Retinal pigment epithelial cell (primary cell): ENCODE measurements at regions not wholly inside any gene's neighbourhood (a gene's known extent, or its start where the extent isn't known, plus 50 kb on each side); places are given as distances from the start of the nearest gene placed in this dataset.

Experiments used
- DNase-seq: peaks from one replicate; pipeline ENCODE4 v3.0.0-alpha.2; 2010; ENCODE audit warnings: low read depth
- H3K4me3 ChIP-seq: 2 replicates; pipeline ENCODE4 v1.5.1; 2011; ENCODE audit warnings: mild to moderate bottlenecking, low read length, control low read depth, moderate library complexity
- TF ChIP-seq, protein P1 (sequence below): conservative IDR thresholded peaks from 2 replicates; pipeline ENCODE4 v1.5.1; 2011; ENCODE audit warnings: low read depth, low read length, control low read depth, inconsistent platforms

DNA sequence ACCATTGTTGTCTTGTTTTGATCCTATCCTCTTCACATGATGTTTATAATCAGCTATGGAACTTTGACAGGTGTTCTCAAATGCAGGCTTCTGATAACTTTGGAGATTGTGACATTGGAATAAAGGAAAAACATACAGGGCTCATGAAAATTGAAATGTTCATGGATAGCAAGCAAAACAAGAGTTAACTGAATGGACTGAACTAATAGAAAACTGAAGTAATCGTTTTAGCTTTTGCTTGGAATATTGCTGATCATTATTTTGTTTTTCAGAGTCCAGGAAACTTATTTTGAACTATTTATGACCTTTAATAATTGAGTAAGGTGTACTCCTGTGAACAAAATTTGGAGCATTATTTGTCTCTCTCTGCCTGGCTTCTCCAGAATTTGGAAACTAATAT lies 436.7 kb upstream of the CDH9 start:
- DNase-seq = no peak
- no peak overlapping the region for H3K4me3 ChIP-seq
- TF ChIP-seq, protein P1, sequence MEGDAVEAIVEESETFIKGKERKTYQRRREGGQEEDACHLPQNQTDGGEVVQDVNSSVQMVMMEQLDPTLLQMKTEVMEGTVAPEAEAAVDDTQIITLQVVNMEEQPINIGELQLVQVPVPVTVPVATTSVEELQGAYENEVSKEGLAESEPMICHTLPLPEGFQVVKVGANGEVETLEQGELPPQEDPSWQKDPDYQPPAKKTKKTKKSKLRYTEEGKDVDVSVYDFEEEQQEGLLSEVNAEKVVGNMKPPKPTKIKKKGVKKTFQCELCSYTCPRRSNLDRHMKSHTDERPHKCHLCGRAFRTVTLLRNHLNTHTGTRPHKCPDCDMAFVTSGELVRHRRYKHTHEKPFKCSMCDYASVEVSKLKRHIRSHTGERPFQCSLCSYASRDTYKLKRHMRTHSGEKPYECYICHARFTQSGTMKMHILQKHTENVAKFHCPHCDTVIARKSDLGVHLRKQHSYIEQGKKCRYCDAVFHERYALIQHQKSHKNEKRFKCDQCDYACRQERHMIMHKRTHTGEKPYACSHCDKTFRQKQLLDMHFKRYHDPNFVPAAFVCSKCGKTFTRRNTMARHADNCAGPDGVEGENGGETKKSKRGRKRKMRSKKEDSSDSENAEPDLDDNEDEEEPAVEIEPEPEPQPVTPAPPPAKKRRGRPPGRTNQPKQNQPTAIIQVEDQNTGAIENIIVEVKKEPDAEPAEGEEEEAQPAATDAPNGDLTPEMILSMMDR = no peak

DNA sequence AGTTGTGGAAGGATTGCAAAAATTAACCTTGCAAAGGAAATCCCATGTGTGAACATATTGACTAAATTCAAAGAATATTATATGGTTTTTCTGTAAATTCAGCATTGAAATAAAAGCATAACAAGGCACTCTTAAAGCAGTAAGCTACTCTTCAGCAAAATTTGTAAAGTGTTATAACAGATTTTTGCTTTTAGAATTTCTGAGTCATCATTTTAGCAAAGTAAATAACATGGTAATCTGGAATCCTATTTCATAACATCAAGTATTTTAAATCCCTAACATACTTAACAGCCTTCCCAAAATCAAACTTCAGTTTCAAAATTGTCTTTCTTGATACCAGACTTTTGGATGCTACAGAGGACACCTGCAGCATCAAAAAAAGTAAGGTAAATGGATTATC lies 436.0 kb upstream of the CDH9 start:
- TF ChIP-seq, protein P1 = no peak
- no peak for DNase-seq
- H3K4me3 ChIP-seq = no peak overlapping the region

DNA sequence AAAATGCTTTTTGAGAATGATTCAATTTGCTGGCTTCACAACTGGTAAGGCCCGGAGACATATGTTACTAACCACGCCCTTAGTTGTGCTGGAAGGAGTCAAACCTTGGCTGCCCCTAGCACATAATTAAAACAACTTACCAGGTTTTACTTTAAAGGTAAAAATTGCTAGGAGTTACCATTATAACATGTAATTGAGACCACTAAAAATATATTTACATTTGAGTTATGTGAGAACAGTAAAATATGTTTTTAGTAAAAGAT lies 435.6 kb upstream of the CDH9 start:
- no peak for DNase-seq
- H3K4me3 ChIP-seq = no peak overlapping the region
- TF ChIP-seq, protein P1 = no peak

DNA sequence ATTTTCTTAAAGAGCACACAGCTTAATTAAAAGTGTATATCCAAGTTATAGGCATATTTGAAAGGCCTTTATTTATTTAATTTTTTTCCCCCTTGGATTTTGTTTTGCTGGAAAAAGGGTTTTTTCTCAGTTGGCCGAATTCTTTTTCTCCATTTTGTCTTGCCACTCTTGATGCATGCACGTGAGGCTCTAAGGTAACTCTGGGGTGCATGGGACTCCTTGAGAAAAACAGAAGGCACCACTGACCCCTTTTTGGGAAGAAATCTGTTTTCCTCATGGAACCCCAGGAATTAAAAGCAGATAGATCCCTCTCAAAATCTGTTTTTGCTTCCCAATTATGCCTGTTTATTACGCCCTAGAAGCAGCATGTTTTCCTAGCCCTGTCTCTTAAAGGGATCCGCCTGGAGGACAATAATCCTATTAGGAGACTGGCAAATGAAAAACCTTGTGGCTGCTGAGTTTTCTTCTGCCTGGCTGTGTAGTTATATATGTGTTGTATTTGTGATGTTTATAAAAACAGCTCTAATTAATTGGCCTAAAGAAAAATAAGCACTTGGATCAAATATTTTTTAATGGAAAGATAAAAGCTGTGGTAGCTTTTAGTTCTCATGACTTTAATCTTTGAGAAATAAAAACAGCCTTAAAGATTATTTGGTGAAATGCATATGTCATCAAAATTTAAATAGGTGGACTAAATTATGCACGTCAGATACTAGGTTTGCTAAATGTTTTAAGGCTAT lies 435.1 kb upstream of the CDH9 start:
- no peak overlapping the region for H3K4me3 ChIP-seq
- no peak for DNase-seq
- TF ChIP-seq, protein P1 = no peak

DNA sequence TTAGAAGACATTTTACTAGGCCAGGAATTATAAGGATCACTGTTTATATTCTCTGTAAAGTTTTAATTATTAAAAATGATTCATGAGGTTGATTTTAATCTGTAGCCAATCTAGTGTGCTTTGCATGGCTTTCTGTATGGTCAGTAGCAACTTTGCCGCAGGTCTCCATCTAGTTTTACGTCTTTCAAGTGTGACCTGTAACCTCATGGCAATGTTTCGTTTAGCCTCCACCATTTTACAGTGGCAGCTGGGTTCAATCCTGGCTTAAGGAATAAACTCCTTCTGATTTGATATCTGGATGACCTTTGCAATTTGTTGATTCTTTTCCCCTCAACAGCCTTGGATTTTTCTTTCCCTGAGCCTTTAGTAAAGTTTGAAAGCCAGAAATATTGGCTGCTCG lies 434.5 kb upstream of the CDH9 start:
- no peak overlapping the region for H3K4me3 ChIP-seq
- TF ChIP-seq, protein P1 = no peak
- DNase-seq = no peak

DNA sequence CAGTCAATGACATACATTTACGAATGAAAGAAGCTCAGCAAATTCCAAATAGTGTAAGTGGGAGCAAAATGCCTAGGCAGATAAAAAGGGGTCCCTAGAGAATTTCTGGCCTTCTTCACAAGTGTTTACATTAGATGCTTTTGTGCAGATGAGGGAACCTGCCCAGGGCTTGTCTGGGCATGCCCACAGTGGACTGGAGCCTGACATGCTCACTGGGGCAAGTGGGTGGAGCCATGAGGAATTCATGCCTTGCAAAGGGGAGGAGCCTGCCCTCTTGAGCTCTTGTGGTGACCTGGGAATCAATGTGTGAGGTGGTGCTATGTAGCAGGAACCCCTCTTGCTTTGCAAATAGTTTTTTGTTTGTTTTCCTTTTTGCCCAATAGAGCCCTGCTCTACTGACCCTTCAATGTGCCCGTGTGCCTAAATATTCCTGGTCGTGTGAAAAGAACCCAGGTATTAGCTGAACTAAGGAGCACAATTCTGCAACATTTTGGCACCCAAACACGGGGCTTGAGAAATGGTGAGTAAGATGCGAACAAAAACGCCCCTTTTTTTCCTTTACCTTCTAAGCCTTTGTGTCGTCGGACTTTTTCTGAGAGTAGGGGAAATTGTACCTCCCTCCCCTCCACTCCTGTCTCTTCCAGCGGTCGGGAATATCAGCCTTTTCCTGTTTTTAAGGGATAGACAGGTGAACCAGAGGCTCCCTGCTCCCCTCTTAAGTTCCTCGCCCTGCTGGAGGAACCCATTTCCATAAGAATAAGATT lies 433.8 kb upstream of the CDH9 start:
- H3K4me3 ChIP-seq = no peak overlapping the region
- no peak for DNase-seq
- TF ChIP-seq, protein P1 = no peak

DNA sequence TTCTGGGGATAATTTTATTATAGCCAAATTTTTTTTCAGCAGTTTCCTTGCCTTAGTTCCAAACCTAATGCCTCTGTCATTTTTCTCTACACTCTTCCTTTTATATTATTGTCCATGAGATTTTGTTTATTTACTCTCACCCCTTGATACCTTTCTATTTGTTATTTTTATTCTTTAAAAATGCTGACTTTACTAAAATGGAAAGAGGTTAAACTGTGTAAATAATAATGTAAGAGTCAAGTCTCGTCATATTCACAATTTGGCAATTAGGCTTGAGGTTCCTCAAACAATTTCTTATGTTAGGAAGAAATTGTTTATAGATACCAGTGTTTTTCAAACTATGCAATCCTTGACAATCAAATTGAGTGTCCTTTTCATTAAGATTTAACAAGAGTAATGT lies 428.6 kb upstream of the CDH9 start:
- TF ChIP-seq, protein P1 = no peak

More for the DNA sequence above, 428.6 kb upstream of the CDH9 start:
- no peak for DNase-seq
- no peak overlapping the region for H3K4me3 ChIP-seq
